CD4-positive, alpha-beta T cell treated with Interferon gamma for 1 hour (primary cell): ENCODE measurements at regions not wholly inside any gene's neighbourhood (a gene's known extent, or its start where the extent isn't known, plus 50 kb on each side); places are given as distances from the start of the nearest gene placed in this dataset.

Experiments used
- DNase-seq: peaks from one replicate; pipeline ENCODE4 v3.0.0-alpha.2; 2020

- DNase-seq = no peak
Measured at GRCh38 chr13:78770601-78771000, 111.6 kb upstream of the OBI1 start.

GRCh38 chr13:78768950-78769349 is 110.0 kb upstream of the OBI1 start:
- no peak for DNase-seq

GRCh38 chr13:78764665-78765064 is 105.7 kb upstream of the OBI1 start:
- no peak for DNase-seq

DNA sequence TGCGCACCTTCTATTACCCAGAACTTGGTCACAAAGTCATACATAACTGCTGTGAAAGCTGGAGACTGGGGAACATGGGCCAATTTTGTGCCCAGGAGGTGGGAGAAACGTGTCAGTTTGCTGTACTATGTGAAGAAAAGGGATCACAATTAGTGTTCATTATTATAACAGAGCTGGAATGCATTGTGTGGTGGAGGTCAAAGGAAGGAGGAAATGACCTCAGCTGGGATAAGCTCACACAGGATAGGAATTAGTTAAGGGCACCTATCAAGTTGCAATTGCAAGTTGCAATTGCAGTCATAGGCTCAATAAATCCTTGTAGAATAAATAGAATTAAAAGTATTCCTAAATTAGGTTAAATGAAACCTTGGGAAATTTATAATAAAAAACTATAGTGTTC is 103.9 kb upstream of the OBI1 start:
- no peak for DNase-seq

DNA sequence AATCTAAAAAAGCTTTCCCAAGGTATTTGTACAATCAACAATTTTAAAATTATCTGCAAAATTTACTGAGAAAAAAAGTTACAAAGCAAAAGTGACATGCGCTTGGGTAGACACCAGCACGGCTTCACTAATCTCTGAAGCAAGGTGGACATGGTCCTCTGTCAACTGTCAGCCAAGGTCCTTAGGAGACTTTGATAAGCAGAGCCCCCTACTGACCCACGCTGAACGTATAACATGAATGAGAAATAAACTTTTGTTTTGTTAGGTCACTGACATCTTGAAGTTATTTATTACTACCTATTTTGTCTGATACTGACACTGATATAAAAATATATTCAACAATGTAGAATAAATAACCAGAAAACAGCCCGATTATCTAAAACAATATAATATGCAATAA is 100.7 kb upstream of the OBI1 start:
- no peak for DNase-seq

- no peak for DNase-seq
Measured at GRCh38 chr13:78758549-78758948, 99.6 kb upstream of the OBI1 start.

- DNase-seq = no peak
Measured at GRCh38 chr13:78753435-78753834, 94.5 kb upstream of the OBI1 start.

GRCh38 chr13:78750735-78751134 is 91.8 kb upstream of the OBI1 start:
- no peak for DNase-seq

DNA sequence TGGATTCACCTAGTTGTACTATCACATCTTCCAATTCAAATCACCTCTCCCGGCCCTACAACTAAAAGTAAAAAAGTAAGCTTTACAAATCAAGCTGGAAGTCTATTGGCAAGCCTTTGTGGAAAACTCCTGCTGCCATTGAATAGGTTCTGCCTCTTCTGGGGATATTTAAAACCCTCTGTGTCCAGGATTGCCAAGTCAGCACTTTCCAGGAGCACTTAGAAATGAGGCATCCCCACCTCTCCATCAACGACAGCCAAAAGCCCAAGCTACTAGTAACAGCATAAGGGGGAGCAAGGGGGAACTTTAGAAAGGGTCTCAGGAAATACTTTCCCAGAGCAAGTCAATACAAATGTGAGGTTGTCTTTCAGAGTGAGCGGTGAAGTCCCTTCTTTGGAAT is 85.0 kb upstream of the OBI1 start:
- DNase-seq = no peak

DNA sequence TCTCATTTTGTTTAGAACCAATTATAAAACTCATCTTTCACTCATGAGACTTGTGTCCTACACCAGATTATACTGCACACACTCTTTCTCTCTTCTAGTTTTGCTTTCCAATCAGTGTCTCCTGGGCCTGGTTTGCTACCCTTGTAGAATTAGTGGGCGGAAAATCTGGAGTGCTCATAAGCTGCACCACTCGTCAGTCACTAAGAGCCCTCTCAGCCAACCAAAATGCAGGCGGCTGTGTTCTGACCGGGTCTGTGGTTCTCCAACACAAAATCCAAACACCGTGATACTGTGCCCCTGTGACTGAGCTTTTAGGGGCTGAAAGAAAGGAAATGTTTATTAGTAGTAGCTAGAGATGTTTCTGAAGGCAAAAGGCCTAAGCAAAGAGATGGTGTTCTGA is 83.7 kb upstream of the OBI1 start:
- no peak for DNase-seq

- no peak for DNase-seq
Measured at GRCh38 chr13:78736142-78736541, 77.2 kb upstream of the OBI1 start.

DNA sequence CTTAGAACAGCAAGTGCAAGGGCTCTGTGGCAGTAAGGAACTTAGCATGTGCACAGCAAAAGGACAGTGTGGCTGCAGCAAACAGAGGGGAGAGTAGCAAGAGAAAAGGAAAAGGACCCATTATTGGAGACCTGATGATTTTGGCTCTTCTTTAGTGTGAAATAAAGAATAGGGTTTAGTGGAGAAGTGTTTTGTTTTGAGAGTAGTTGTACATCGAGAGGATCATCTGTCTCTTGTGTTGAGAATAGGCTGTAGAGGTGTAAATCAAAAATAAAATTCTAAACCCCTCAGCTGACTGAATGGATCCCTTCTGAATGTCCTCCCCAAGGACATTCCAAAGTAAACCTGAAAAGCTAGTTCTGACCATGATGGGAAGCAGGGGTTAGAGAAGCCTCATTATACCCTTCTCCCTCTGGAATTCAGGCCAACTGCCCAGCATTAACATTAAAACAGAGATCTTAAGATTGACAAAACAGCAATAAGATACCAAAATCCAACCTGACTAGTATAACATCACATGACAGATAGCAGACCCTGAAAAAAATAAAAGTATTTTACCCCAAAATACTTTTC is 73.6 kb upstream of the OBI1 start:
- no peak for DNase-seq

DNA sequence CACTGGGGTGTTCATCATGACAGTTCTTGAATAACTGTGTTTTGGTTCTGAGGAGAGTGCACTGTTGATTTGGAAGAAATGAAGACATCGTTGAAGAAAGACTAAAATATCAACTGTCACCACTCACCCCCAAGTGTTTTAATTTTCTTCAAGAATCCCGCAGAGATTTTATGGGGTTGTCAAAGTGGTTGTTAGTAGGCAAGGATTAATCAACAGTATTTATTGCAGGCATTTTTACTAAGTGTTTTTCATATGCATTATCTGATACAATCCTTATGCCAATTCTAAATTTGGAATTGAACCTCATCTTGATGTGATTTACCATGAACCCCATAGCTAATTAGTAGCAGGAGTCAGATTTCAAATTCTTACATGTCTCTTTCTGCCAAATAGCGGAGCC is 63.7 kb upstream of the OBI1 start:
- no peak for DNase-seq

GRCh38 chr13:78719367-78719766 is 60.4 kb upstream of the OBI1 start:
- DNase-seq = no peak

DNA sequence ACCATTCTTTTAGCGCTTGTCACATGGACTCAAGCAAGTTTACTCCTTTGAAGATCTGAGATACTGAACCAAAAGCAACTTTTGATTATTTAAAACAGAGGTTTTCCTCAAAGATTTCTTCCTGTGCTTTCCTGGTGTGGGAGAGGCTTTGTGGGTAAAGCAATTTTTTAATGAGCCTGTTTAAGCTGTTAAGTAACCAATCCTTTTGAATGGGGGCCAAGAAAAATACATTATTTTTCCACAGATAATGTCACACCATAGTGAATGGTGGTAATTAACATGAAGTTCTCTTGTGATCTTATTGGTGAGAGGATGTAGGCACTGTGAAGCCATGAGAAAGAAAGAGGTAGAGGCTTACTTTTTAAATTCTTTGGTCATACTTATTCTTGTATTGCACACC is 55.8 kb upstream of the OBI1 start:
- DNase-seq = no peak

DNA sequence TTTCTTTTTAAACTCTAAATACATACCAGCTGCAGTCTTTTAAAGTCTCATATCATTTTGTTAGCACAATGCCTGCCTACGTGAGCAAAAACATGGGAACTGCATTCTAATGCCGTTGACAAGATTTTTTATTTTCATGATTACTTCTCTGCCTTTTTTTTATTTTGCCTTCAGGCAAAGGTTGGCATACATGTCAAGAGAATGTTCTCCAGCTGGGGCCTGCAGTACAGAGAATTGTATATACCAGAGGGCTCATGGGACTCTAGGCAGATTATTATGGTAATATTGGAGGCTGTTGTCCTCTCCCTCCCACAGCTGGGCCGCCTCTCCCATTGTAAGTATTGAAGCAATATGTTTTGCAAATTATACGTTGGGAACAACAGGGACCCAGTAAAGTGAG is 53.9 kb upstream of the OBI1 start:
- DNase-seq = no peak

- no peak for DNase-seq
Measured at GRCh38 chr13:78709028-78709427, 50.1 kb upstream of the OBI1 start.
